Natural killer cell (primary cell): ENCODE measurements at regions not wholly inside any gene's neighbourhood (a gene's known extent, or its start where the extent isn't known, plus 50 kb on each side); places are given as distances from the start of the nearest gene placed in this dataset.

Experiments
- ATAC-seq, 3 donors: fragments of 150-1000 bp in 2 of 3; fragments of 200-7000 bp in 1 of 3; cut with Tn5 transposase; 1 replicate in 1 of 3; 2 replicates in 2 of 3; pipeline ENCODE4 v1.10.0; 2021; ENCODE audit warnings: mild to moderate bottlenecking in 2 of 3, moderate library complexity in 2 of 3
- DNase-seq, 2 donors: peaks; one replicate each; pipeline versions ENCODE4 v3.0.0 to v3.0.0-alpha.2; 2013 to 2021; ENCODE audit warnings: mixed read lengths in 1 of 2
- H3K27ac ChIP-seq: one replicate; pipeline ENCODE4 v1.5.1; 2013; ENCODE audit warnings: mild to moderate bottlenecking, low read length
- H3K27me3 ChIP-seq: one replicate; pipeline ENCODE4 v1.6.1; 2013; ENCODE audit warnings: low read length; ENCODE audit not compliant: control insufficient read depth, insufficient read depth
- H3K36me3 ChIP-seq: one replicate; pipeline ENCODE4 v1.6.1; 2013; ENCODE audit warnings: low read length; ENCODE audit not compliant: control insufficient read depth, insufficient read depth
- H3K4me1 ChIP-seq: one replicate; pipeline ENCODE4 v1.6.1; 2013; ENCODE audit warnings: low read length; ENCODE audit not compliant: control insufficient read depth, insufficient read depth
- H3K4me3 ChIP-seq: one replicate; pipeline ENCODE4 v1.5.1; 2013; ENCODE audit warnings: low read length
- H3K9me3 ChIP-seq: one replicate; pipeline ENCODE4 v1.6.1; 2013; ENCODE audit warnings: low read length; ENCODE audit not compliant: control insufficient read depth, insufficient read depth
- H3K27ac Mint-ChIP-seq, 2 donors: one replicate each; pipeline ENCODE4 v1.8.0; 2022; ENCODE audit warnings: mild to moderate bottlenecking in 2 of 2, mixed read lengths in 2 of 2, moderate library complexity in 1 of 2
- H3K27me3 Mint-ChIP-seq, 2 donors: one replicate each; pipeline ENCODE4 v1.8.0; 2022; ENCODE audit warnings: low read depth in 2 of 2, mixed read lengths in 2 of 2
- H3K36me3 Mint-ChIP-seq: one replicate; pipeline ENCODE4 v1.8.0; 2022; ENCODE audit warnings: mixed read lengths
- H3K4me1 Mint-ChIP-seq, 2 donors: one replicate each; pipeline ENCODE4 v1.8.0; 2022; ENCODE audit warnings: mixed read lengths in 2 of 2
- H3K4me3 Mint-ChIP-seq: one replicate; pipeline ENCODE4 v1.8.0; 2022; ENCODE audit warnings: mild to moderate bottlenecking, moderate library complexity, mixed read lengths
- H3K9me3 Mint-ChIP-seq, 2 donors: one replicate each; pipeline ENCODE4 v1.8.0; 2022; ENCODE audit warnings: mixed read lengths in 2 of 2
- WGBS: methylation state at CpG from one replicate; pipeline ENCODE4 v1.1.7; 2013; ENCODE audit warnings: missing lambda C conversion rate; ENCODE audit not compliant: insufficient coverage; 5-methylcytosine and 5-hydroxymethylcytosine counted together
- intact Hi-C: fragments of 100-400 bp; cut with micrococcal nuclease; formaldehyde crosslinking; loops from one replicate; pipeline ENCODE4 v1.14.2; 2022
- TF ChIP-seq, protein P1 (sequence below): fragments of 200-600 bp; IDR thresholded peaks from one replicate; pipeline ENCODE4 v1.8.0; 2022; ENCODE audit warnings: antibody characterized with exemption

DNA sequence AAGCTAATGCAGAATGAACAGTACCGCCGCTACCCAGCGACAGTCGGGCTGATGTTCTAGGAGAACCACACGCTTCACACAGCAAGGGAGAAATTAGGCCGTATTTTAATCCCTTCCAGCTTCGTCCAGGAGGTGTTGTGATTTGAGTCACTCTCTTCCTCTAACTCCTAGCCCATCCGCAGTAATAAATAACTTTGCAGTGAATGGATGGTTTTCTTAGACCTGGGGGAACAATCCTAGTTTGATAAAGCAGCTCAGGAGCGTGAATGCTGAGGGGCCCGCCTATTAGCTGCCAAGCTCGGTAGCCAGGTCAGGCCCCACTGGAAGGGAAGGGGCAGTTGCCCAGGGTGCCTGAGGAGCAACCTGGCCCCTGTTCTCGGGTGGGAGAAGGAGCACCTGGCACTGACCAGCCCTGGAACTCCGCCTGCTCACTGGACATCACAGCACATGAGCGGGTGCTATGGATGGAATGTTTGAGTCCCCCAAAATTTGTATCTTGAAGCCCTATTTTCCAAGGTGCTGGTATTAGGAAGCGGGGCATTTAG, 146.0 kb upstream of the AFDN start:
- Histone ChIP-seq H3K9me3 (no peaks in the 10 kb centered on the region), H3K36me3 (no peaks in the 10 kb centered on the region), H3K4me1 (no peaks in the 10 kb centered on the region), H3K27me3 (peaks cover 6% of the 10 kb centered on the region), H3K4me3 (no peak overlapping the region), H3K27ac (no peak overlapping the region)
- TF ChIP-seq, protein P1, sequence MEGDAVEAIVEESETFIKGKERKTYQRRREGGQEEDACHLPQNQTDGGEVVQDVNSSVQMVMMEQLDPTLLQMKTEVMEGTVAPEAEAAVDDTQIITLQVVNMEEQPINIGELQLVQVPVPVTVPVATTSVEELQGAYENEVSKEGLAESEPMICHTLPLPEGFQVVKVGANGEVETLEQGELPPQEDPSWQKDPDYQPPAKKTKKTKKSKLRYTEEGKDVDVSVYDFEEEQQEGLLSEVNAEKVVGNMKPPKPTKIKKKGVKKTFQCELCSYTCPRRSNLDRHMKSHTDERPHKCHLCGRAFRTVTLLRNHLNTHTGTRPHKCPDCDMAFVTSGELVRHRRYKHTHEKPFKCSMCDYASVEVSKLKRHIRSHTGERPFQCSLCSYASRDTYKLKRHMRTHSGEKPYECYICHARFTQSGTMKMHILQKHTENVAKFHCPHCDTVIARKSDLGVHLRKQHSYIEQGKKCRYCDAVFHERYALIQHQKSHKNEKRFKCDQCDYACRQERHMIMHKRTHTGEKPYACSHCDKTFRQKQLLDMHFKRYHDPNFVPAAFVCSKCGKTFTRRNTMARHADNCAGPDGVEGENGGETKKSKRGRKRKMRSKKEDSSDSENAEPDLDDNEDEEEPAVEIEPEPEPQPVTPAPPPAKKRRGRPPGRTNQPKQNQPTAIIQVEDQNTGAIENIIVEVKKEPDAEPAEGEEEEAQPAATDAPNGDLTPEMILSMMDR, result no peak
- no peak overlapping the region for H3K27ac Mint-ChIP-seq
- H3K4me1 Mint-ChIP-seq, result no peaks in the 10 kb centered on the region
- ATAC-seq (no peak), DNase-seq (no peak)
- no peaks in the 10 kb centered on the region for H3K36me3 Mint-ChIP-seq
- intact Hi-C loops, result no loop called here
- no peaks in the 10 kb centered on the region for H3K9me3 Mint-ChIP-seq
- peaks cover 27 to 28% of the 10 kb centered on the region in 2 donors for H3K27me3 Mint-ChIP-seq
- WGBS, result 90% methylated on average over 14 of the region's 15 CpGs
- no peak overlapping the region for H3K4me3 Mint-ChIP-seq

DNA sequence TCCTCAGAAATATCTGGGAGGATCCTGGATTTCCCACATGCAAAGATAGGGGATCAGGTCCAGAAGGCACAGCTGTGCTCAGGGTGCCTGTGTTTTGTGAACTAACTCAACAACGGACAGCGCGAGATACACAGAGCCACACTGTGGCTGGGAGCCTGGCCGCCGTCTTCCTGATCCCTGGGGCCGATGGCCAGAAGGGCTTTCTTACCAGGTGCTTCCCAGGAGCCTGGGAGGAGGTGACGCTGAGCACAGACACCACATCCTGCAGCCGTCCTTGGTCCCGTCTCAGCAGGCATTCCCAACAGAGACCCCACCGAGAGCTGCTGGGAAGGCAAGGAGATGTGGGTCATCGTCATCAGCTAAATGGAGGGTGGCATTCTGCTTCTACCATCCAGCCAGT, 144.6 kb upstream of the AFDN start:
- Mint-ChIP-seq H3K4me3 (no peak overlapping the region), H3K9me3 (peaks cover 0 to 3% of the 10 kb centered on the region in 2 donors), H3K4me1 (no peaks in the 10 kb centered on the region), H3K27ac (no peak overlapping the region), H3K27me3 (peaks cover 26 to 27% of the 10 kb centered on the region in 2 donors), H3K36me3 (no peaks in the 10 kb centered on the region)
- WGBS, result 95% methylated on average over 11 of the region's 11 CpGs
- Histone ChIP-seq H3K36me3 (no peaks in the 10 kb centered on the region), H3K27ac (no peak overlapping the region), H3K9me3 (no peaks in the 10 kb centered on the region), H3K4me3 (no peak overlapping the region), H3K27me3 (peaks cover 6% of the 10 kb centered on the region), H3K4me1 (no peaks in the 10 kb centered on the region)
- DNase-seq (no peak), ATAC-seq (no peak)
- TF ChIP-seq, protein P1, result no peak
- intact Hi-C loops, result no loop called here

DNA sequence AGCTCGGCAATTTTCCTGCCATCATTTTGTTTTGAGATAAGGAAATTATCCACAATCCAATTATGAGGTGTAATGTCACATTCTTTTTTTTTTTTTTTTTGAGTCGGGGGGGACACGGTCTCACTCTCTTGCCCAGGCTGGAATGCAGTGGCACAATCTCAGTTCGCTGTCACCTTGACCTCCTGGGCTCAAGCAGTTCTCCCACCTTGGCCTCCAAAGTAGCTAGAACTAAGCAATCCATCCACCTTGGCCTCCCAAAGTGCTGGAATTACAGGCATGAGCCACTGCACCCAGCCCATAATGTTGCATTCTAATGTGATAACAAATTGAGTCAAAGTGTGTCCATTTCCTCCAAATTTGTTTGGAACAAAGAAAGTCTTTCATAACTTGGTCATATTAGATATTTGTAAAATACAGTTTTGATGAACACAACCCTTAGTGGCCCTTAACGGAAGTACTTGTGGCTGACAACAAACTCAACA, 144.1 kb upstream of the AFDN start:
- H3K9me3 Mint-ChIP-seq, result peaks cover 0 to 3% of the 10 kb centered on the region in 2 donors
- Histone ChIP-seq H3K36me3 (no peaks in the 10 kb centered on the region), H3K27me3 (peaks cover 4% of the 10 kb centered on the region), H3K4me1 (no peaks in the 10 kb centered on the region), H3K9me3 (no peaks in the 10 kb centered on the region), H3K4me3 (no peak overlapping the region), H3K27ac (no peak overlapping the region)
- TF ChIP-seq, protein P1, result no peak
- no peak overlapping the region for H3K4me3 Mint-ChIP-seq
- H3K4me1 Mint-ChIP-seq, result no peaks in the 10 kb centered on the region
- DNase-seq (no peak), ATAC-seq (no peak)
- intact Hi-C loops, result no loop called here
- no peak overlapping the region for H3K27ac Mint-ChIP-seq
- peaks cover 27 to 28% of the 10 kb centered on the region in 2 donors for H3K27me3 Mint-ChIP-seq
- no peaks in the 10 kb centered on the region for H3K36me3 Mint-ChIP-seq
- WGBS, result 90% methylated on average over 5 of the region's 5 CpGs
